Heart right ventricle (tissue), 16 donors: ENCODE measurements at regions not wholly inside any gene's neighbourhood (a gene's known extent, or its start where the extent isn't known, plus 50 kb on each side); places are given as distances from the start of the nearest gene placed in this dataset.
A peak's percentile ranks its signal among the peaks of the same experiment; 100 is the strongest.

Source experiments
- ATAC-seq, 8 donors: fragments of 200-7000 bp; cut with Tn5 transposase; one replicate each; pipeline ENCODE4 v1.9.1; 2020; ENCODE audit warnings: mild to moderate bottlenecking in 8 of 8, moderate library complexity in 8 of 8, moderate number of reproducible peaks in 1 of 8
- DNase-seq, 2 donors: peaks; one replicate each; pipeline ENCODE4 v3.0.0-alpha.2; 2020
- H3K27ac ChIP-seq, 10 donors: fragments of 200-600 bp; sonication (generic) in 2 of 10; one replicate each; pipeline versions ENCODE4 v1.5.0 to v1.8.0; 2020 to 2022; ENCODE audit warnings: mild to moderate bottlenecking in 3 of 10
- H3K27me3 ChIP-seq, 7 donors: fragments of 200-600 bp; one replicate each; pipeline ENCODE4 v1.8.0; 2021 to 2022; ENCODE audit warnings: mild to moderate bottlenecking in 2 of 7
- H3K36me3 ChIP-seq, 9 donors: fragments of 200-600 bp; sonication (generic) in 1 of 9; one replicate each; pipeline versions ENCODE4 v1.5.0 to v1.8.0; 2020 to 2022; ENCODE audit warnings: mild to moderate bottlenecking in 2 of 9
- H3K4me1 ChIP-seq, 9 donors: fragments of 200-600 bp; sonication (generic) in 1 of 9; one replicate each; pipeline versions ENCODE4 v1.5.0 to v1.8.0; 2020 to 2022; ENCODE audit warnings: mild to moderate bottlenecking in 4 of 9
- H3K4me3 ChIP-seq, 10 donors: fragments of 200-600 bp; sonication (generic) in 2 of 10; one replicate each; pipeline versions ENCODE4 v1.5.0 to v1.8.0; 2020 to 2022; ENCODE audit warnings: mild to moderate bottlenecking in 7 of 10, moderate library complexity in 2 of 10
- H3K9me3 ChIP-seq, 11 donors: fragments of 200-600 bp in 10 of 11; sonication (generic) in 2 of 11; one replicate each; pipeline versions ENCODE4 v1.5.0 to v1.8.0; 2013 to 2022; ENCODE audit warnings: mild to moderate bottlenecking in 2 of 11, control low read depth in 1 of 11, moderate library complexity in 1 of 11
- CTCF ChIP-seq, 9 donors: fragments of 200-600 bp; sonication (generic) in 2 of 9; IDR thresholded peaks; one replicate each; pipeline versions ENCODE4 v1.5.0 to v1.8.0; 2021 to 2022; ENCODE audit warnings: antibody characterized with exemption in 9 of 9, mild to moderate bottlenecking in 5 of 9, moderate library complexity in 1 of 9
- WGBS, 2 donors: extraction: QIAGEN DNeasy Blood & Tissue Kit; methylation state at CpG; one replicate each; pipeline ENCODE4 v1.1.7; 2013; ENCODE audit warnings: inconsistent platforms in 1 of 2; 5-methylcytosine and 5-hydroxymethylcytosine counted together
- intact Hi-C, 10 donors: fragments of 100-400 bp; cut with DNase I; formaldehyde crosslinking; loops; one replicate each; pipeline versions ENCODE4 v1.11.1 to v1.14.2; 2022
- donor health status: Arrhythmogenic right ventricular cardiomyopathy.
- donor health status: ischemic (EF 13 %, LVEDD 7.1; RV severe dilation, severe dysfunction).
- donor health status: healthy with polysubstance abuse.
- donor health status: DM: no; HTN: yes; CAD: no.
- donor health status: DM: no; HTN: no; CAD: no.
- donor health status: ischemic (EF 25% LVEDD 6.9; RV normal size, moderate dysfunction).
- donor health status: ischemic (EF 25% LVEDD 5.7; RV mildly dilated, moderate dysfunction).
- donor health status: healthy.
- donor health status: DM: yes; HTN: yes; CAD: no.
- donor health status: Ischemic cardiomyopathy.
- donor health status: ischemic (EF 35%, LVEDD 5.7; RV mildly dilated, moderate dysfunction).
- donor health status: nonischemic (EF 11% LVEDD 7.7; RV severe dilation, severe dysfunction).
- donor health status: DM: yes; HTN: yes; CAD: no.
- donor health status: PGD.
- donor health status: ischemic (EF 29% LVEDD 5.4; RV normal size, mild dysfunction).
- donor health status: nonischemic (EF 23%, LVEDD 6.1; RV moderate dilation, normal function).

- H3K27ac ChIP-seq = peak overlapping the region in 1 of 10 donors; percentile 13
- no peak overlapping the region for H3K4me3 ChIP-seq
- no peak for TF ChIP-seq CTCF (IDR thresholded peaks at IDR 0.05)
- H3K27me3 ChIP-seq = no peaks in the 10 kb centered on the region
- WGBS, 2 donors = 47 to 60% methylated on average over 3 of the region's 3 CpGs
- no peak for DNase-seq
- intact Hi-C loops = loop anchor here in 4 of 10 donors (5.0 to 10.0 kb wide), 3 partner anchors 38 to 130 kb away; partner anchors contain the start of gene UTRN (in 2 of the 4)
- no peaks in the 10 kb centered on the region for H3K36me3 ChIP-seq
- peaks cover 3 to 79% (median 45%) of the 10 kb centered on the region in 9 donors for H3K4me1 ChIP-seq
- peak in 5 of 8 donors; percentile 56 to 76 (median 70) for ATAC-seq
- no peaks in the 10 kb centered on the region for H3K9me3 ChIP-seq
These were observed 129.9 kb downstream of the UTRN start for GRCh38 chr6:144415014-144415413.

- intact Hi-C loops = loop anchor here in 4 of 10 donors (5.0 to 10.0 kb wide), 3 partner anchors 39 to 131 kb away; partner anchors contain the start of gene UTRN (in 2 of the 4)
- ATAC-seq (peak in 4 of 8 donors; percentile 15 to 49 (median 22)), DNase-seq (no peak)
- Histone ChIP-seq H3K27ac (peak overlapping the region in 1 of 10 donors; percentile 11), H3K4me3 (no peak overlapping the region), H3K27me3 (no peaks in the 10 kb centered on the region), H3K36me3 (no peaks in the 10 kb centered on the region), H3K4me1 (peaks cover 3 to 87% (median 46%) of the 10 kb centered on the region in 9 donors), H3K9me3 (no peaks in the 10 kb centered on the region)
- 77% methylated on average over 2 of the region's 2 CpGs for WGBS, 2 donors
- no peak for TF ChIP-seq CTCF (IDR thresholded peaks at IDR 0.05)
These were observed 130.7 kb downstream of the UTRN start for GRCh38 chr6:144415835-144416237.

GRCh38 chr6:144416244-144416643 is 131.1 kb downstream of the UTRN start:
- Histone ChIP-seq H3K36me3 (no peaks in the 10 kb centered on the region), H3K27ac (peak overlapping the region in 1 of 10 donors; percentile 11), H3K27me3 (no peaks in the 10 kb centered on the region), H3K4me3 (no peak overlapping the region), H3K9me3 (no peaks in the 10 kb centered on the region), H3K4me1 (peaks cover 3 to 89% (median 46%) of the 10 kb centered on the region in 9 donors)
- intact Hi-C loops = loop anchor here in 4 of 10 donors (5.0 to 10.0 kb wide), 3 partner anchors 39 to 131 kb away; partner anchors contain the start of gene UTRN (in 2 of the 4)
- DNase-seq (no peak), ATAC-seq (peak in 5 of 8 donors; percentile 12 to 53 (median 38))
- WGBS, 2 donors = 79% methylated on average over 4 of the region's 4 CpGs
- TF ChIP-seq CTCF (IDR thresholded peaks at IDR 0.05) = no peak

GRCh38 chr6:144416773-144417172 is 131.6 kb downstream of the UTRN start:
- no peak for TF ChIP-seq CTCF (IDR thresholded peaks at IDR 0.05)
- peak in 3 of 8 donors; percentile 36 to 55 (median 48) for ATAC-seq
- H3K36me3 ChIP-seq = peaks cover 0 to 2% (median 0%) of the 10 kb centered on the region in 9 donors
- H3K4me1 ChIP-seq = peaks cover 3 to 84% (median 40%) of the 10 kb centered on the region in 9 donors
- 38 to 44% methylated on average over 1 of the region's 1 CpG for WGBS, 2 donors
- H3K4me3 ChIP-seq = no peak overlapping the region
- intact Hi-C loops = loop anchor here in 4 of 10 donors (5.0 to 10.0 kb wide), 3 partner anchors 39 to 132 kb away; partner anchors contain the start of gene UTRN (in 2 of the 4)
- H3K27me3 ChIP-seq = no peaks in the 10 kb centered on the region
- H3K27ac ChIP-seq = peak overlapping the region in 2 of 10 donors; percentile 11 to 16
- DNase-seq = no peak
- H3K9me3 ChIP-seq = no peaks in the 10 kb centered on the region
